ENCODE measurements at regions not wholly inside any gene's neighbourhood (a gene's known extent, or its start where the extent isn't known, plus 50 kb on each side); places are given as distances from the start of the nearest gene placed in this dataset.
A peak's percentile ranks its signal among the peaks of the same experiment; 100 is the strongest.

- TF ChIP-seq CTCF (IDR thresholded peaks at IDR 0.05; ENCODE audit: low read depth, low read length) = no peak
- peak; percentile 99 for DNase-seq
- peaks cover 64% of the 10 kb centered on the region for H3K4me1 ChIP-seq
- H3K4me3 ChIP-seq (ENCODE audit: low read depth, low read length) = no peak overlapping the region
- H3K36me3 ChIP-seq = peaks cover 29% of the 10 kb centered on the region
- peaks cover 66% of the 10 kb centered on the region for H3K9me3 ChIP-seq
- H3K27me3 ChIP-seq = no peaks in the 10 kb centered on the region
These were observed 256.5 kb downstream of the MYCN start for GRCh38 chr2:16196687-16197503.

- peak; percentile 99 for DNase-seq
- Histone ChIP-seq H3K4me3 (ENCODE audit: low read depth, low read length) (no peak overlapping the region), H3K9me3 (peaks cover 63% of the 10 kb centered on the region), H3K27me3 (no peaks in the 10 kb centered on the region), H3K36me3 (peaks cover 21% of the 10 kb centered on the region), H3K4me1 (peaks cover 55% of the 10 kb centered on the region)
- TF ChIP-seq CTCF (IDR thresholded peaks at IDR 0.05; ENCODE audit: low read depth, low read length) = no peak
These were observed 255.3 kb downstream of the MYCN start for GRCh38 chr2:16195681-16196070.

- TF ChIP-seq CTCF (IDR thresholded peaks at IDR 0.05; ENCODE audit: low read depth, low read length) = no peak
- Histone ChIP-seq H3K27me3 (no peaks in the 10 kb centered on the region), H3K36me3 (peaks cover 19% of the 10 kb centered on the region), H3K4me3 (ENCODE audit: low read depth, low read length) (no peak overlapping the region), H3K9me3 (peaks cover 60% of the 10 kb centered on the region), H3K4me1 (peaks cover 54% of the 10 kb centered on the region)
- DNase-seq = peak; percentile 95
These were observed 254.8 kb downstream of the MYCN start for GRCh38 chr2:16194931-16195680.

- Histone ChIP-seq H3K36me3 (peaks cover 14% of the 10 kb centered on the region), H3K9me3 (peaks cover 55% of the 10 kb centered on the region), H3K27me3 (no peaks in the 10 kb centered on the region), H3K4me3 (ENCODE audit: low read depth, low read length) (no peak overlapping the region), H3K4me1 (peaks cover 53% of the 10 kb centered on the region)
- no peak for DNase-seq
- no peak for TF ChIP-seq CTCF (IDR thresholded peaks at IDR 0.05; ENCODE audit: low read depth, low read length)
These were observed 254.2 kb downstream of the MYCN start for GRCh38 chr2:16194530-16194929.

GRCh38 chr2:16194096-16194390 lies 253.7 kb downstream of the MYCN start:
- no peak for TF ChIP-seq CTCF (IDR thresholded peaks at IDR 0.05; ENCODE audit: low read depth, low read length)
- no peak overlapping the region for H3K4me3 ChIP-seq (ENCODE audit: low read depth, low read length)
- peaks cover 51% of the 10 kb centered on the region for H3K9me3 ChIP-seq
- no peaks in the 10 kb centered on the region for H3K27me3 ChIP-seq
- H3K36me3 ChIP-seq = peaks cover 14% of the 10 kb centered on the region
- peaks cover 53% of the 10 kb centered on the region for H3K4me1 ChIP-seq
- DNase-seq = peak; percentile 89
